ENCODE measurements at regions not wholly inside any gene's neighbourhood (a gene's known extent, or its start where the extent isn't known, plus 50 kb on each side); places are given as distances from the start of the nearest gene placed in this dataset.

GRCh38 chr14:65287264-65288131 lies 125.0 kb upstream of the FUT8 start:
- Mint-ChIP-seq H3K4me3 (peak overlapping the region; percentile 86), H3K27me3 (no peaks in the 10 kb centered on the region), H3K4me1 (ENCODE audit: low read depth) (peaks cover 70% of the 10 kb centered on the region), H3K36me3 (peaks cover 8% of the 10 kb centered on the region), H3K27ac (peak overlapping the region; percentile 97), H3K9me3 (ENCODE audit: low read depth) (no peaks in the 10 kb centered on the region)

- peak overlapping the region; percentile 6 for H3K4me3 Mint-ChIP-seq
- peaks cover 8% of the 10 kb centered on the region for H3K36me3 Mint-ChIP-seq
- H3K27me3 Mint-ChIP-seq, result no peaks in the 10 kb centered on the region
- H3K9me3 Mint-ChIP-seq (ENCODE audit: low read depth), result no peaks in the 10 kb centered on the region
- peaks cover 57% of the 10 kb centered on the region for H3K4me1 Mint-ChIP-seq (ENCODE audit: low read depth)
- peak overlapping the region; percentile 75 for H3K27ac Mint-ChIP-seq
Observed at GRCh38 chr14:65290830-65291229, 121.7 kb upstream of the FUT8 start.

- H3K9me3 Mint-ChIP-seq (ENCODE audit: low read depth), result no peaks in the 10 kb centered on the region
- H3K4me1 Mint-ChIP-seq (ENCODE audit: low read depth), result peaks cover 60% of the 10 kb centered on the region
- no peak overlapping the region for H3K4me3 Mint-ChIP-seq
- peak overlapping the region; percentile 16 for H3K27ac Mint-ChIP-seq
- H3K36me3 Mint-ChIP-seq, result peaks cover 8% of the 10 kb centered on the region
- no peaks in the 10 kb centered on the region for H3K27me3 Mint-ChIP-seq
Observed at GRCh38 chr14:65291531-65291930, 121.0 kb upstream of the FUT8 start.

GRCh38 chr14:65294816-65295215 lies 117.7 kb upstream of the FUT8 start:
- no peak overlapping the region for H3K27ac Mint-ChIP-seq
- H3K4me1 Mint-ChIP-seq (ENCODE audit: low read depth), result peaks cover 49% of the 10 kb centered on the region
- no peaks in the 10 kb centered on the region for H3K27me3 Mint-ChIP-seq
- H3K9me3 Mint-ChIP-seq (ENCODE audit: low read depth), result no peaks in the 10 kb centered on the region
- H3K4me3 Mint-ChIP-seq, result no peak overlapping the region
- peaks cover 3% of the 10 kb centered on the region for H3K36me3 Mint-ChIP-seq

DNA sequence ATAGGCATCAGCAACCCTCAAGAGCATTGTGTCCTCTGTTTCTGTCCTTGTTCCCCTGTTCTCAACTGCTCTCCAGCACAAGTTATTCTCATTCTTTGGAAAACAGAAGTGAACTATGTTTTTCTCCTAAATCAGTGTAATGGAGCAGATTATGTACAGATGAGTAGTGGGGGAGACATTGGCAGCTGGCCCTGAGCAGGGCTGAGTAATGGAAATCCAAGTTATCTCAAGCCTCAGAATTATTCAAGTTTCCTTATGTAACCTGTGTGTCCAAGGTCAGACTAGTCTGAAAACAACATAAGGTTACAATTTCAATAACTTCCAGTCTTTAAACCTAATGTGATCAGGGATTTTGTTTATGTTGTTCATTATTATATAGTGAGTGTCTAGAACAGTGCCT lies 116.1 kb upstream of the FUT8 start:
- no peaks in the 10 kb centered on the region for H3K27me3 Mint-ChIP-seq
- no peaks in the 10 kb centered on the region for H3K36me3 Mint-ChIP-seq
- no peak overlapping the region for H3K4me3 Mint-ChIP-seq
- no peaks in the 10 kb centered on the region for H3K9me3 Mint-ChIP-seq (ENCODE audit: low read depth)
- peaks cover 50% of the 10 kb centered on the region for H3K4me1 Mint-ChIP-seq (ENCODE audit: low read depth)
- H3K27ac Mint-ChIP-seq, result peak overlapping the region; percentile 16

GRCh38 chr14:65296876-65297275 lies 115.7 kb upstream of the FUT8 start:
- no peaks in the 10 kb centered on the region for H3K36me3 Mint-ChIP-seq
- peak overlapping the region; percentile 16 for H3K27ac Mint-ChIP-seq
- peaks cover 50% of the 10 kb centered on the region for H3K4me1 Mint-ChIP-seq (ENCODE audit: low read depth)

DNA sequence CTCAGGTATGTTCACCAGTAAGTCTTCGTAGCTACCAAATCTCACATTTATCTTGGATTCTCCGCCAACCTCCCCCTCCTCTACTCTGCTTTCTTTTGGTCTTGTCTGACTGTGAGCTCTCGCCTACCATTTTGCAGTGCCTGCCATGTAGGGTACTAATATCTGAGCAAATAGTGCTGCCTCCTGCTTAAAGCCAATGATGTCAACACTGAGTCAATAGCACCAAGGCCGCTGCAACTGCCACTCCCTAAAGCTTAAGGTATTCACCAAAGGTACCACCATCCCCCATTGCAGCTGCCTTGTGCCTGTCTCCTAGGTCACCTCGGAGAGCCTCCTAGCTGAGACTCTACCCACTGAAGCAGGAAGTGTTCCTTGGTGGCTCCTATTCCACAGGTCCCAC lies 114.8 kb upstream of the FUT8 start:
- Mint-ChIP-seq H3K4me1 (ENCODE audit: low read depth) (peaks cover 53% of the 10 kb centered on the region), H3K4me3 (no peak overlapping the region), H3K27ac (peak overlapping the region; percentile 31), H3K9me3 (ENCODE audit: low read depth) (no peaks in the 10 kb centered on the region), H3K36me3 (no peaks in the 10 kb centered on the region), H3K27me3 (no peaks in the 10 kb centered on the region)

More at GRCh38 chr14:65296876-65297275, 115.7 kb upstream of the FUT8 start:
- Mint-ChIP-seq H3K9me3 (ENCODE audit: low read depth) (no peaks in the 10 kb centered on the region), H3K27me3 (no peaks in the 10 kb centered on the region), H3K4me3 (no peak overlapping the region)

DNA sequence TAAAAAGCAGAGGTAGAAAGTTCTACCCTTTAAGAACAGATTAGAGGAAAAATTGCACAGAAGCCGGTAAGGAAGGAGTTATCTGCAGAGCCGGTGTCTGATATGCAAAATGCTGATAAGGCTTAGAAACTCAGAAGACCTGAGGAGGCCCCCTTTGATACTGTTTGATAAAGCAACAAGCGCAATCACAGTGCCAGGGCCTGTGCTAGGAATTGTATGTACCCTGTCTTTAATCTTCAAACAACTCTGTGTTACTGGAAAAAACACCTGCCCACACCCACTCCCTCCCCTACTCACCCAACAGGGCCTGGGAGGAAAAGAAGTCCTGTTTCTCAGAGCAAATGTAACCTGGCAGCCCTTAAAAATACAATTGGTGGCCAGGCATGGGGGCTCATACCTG lies 112.7 kb upstream of the FUT8 start:
- Mint-ChIP-seq H3K27ac (peak overlapping the region; percentile 55), H3K4me1 (ENCODE audit: low read depth) (peaks cover 71% of the 10 kb centered on the region), H3K4me3 (peak overlapping the region; percentile 20), H3K27me3 (no peaks in the 10 kb centered on the region), H3K9me3 (ENCODE audit: low read depth) (no peaks in the 10 kb centered on the region), H3K36me3 (no peaks in the 10 kb centered on the region)

GRCh38 chr14:65301862-65302539 lies 110.5 kb upstream of the FUT8 start:
- H3K27me3 Mint-ChIP-seq, result no peaks in the 10 kb centered on the region
- H3K27ac Mint-ChIP-seq, result peak overlapping the region; percentile 64

DNA sequence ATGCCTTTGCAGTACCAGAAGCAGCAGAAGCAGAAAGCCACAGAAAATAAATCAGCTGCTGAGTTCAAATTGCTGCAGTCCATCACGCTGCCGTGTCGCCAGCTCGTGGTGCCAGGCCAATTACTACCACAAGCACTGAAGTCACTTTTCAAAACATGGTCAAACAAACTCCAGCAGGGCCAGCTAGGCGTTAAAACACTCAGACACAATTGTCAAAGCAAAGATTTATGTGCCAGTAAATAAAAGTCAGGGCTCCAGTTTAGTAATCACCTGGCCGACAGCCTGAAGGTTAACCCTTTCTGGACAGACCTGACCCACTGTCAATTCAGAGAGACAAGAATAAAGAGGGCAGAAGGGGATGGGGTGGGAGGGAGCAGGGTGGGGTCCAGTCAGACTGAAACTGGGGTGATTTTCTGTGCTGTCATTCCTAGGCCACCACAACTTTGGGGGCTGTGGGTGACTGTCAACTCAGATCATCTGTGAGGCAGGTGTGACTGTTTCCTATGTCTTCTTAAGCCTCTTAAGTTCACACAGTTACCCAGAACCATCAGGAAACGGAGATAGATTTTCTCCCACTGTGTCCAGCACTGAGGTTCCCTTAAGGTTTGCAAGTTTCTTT lies 109.8 kb upstream of the FUT8 start:
- H3K27ac Mint-ChIP-seq, result peak overlapping the region; percentile 73
- no peaks in the 10 kb centered on the region for H3K27me3 Mint-ChIP-seq
- no peaks in the 10 kb centered on the region for H3K9me3 Mint-ChIP-seq (ENCODE audit: low read depth)
- H3K4me3 Mint-ChIP-seq, result peak overlapping the region; percentile 40
- H3K4me1 Mint-ChIP-seq (ENCODE audit: low read depth), result peaks cover 66% of the 10 kb centered on the region
- peaks cover 2% of the 10 kb centered on the region for H3K36me3 Mint-ChIP-seq

More at GRCh38 chr14:65301862-65302539, 110.5 kb upstream of the FUT8 start:
- no peaks in the 10 kb centered on the region for H3K9me3 Mint-ChIP-seq (ENCODE audit: low read depth)
- peak overlapping the region; percentile 40 for H3K4me3 Mint-ChIP-seq
- peaks cover 2% of the 10 kb centered on the region for H3K36me3 Mint-ChIP-seq
- H3K4me1 Mint-ChIP-seq (ENCODE audit: low read depth), result peaks cover 70% of the 10 kb centered on the region

DNA sequence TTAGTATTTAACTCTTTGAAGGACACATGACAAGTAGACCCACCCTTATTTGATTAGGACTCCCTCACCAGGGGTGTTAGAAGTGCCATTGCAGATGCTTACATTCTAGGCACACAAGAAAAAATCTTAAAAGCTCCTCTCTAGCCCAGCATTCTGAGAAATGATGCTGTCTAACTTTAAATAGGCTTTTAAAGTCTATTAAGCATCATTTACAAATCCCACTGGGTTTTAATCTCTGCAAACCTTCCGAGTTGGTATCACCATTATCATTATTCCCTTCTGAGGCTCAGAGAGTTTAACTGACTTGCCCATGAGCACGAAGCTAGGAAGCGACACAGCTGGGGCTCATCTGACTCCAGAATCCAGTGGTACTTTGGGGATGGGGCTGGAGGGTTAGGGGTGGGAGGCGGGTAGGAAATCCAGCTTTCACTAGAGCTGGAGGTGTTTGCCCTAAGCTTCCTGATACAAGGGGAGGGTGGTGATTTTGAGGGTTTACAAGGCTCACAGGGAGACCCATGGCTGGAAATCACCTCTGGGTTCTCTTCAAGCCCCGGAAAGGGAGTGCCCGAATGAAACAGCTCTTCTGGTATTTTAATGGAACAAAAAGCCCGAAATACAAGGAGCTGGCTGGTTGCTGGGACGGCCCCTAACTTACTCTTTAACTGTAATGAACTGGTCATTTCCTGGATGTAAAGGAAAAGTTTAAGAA lies 109.2 kb upstream of the FUT8 start:
- Mint-ChIP-seq H3K9me3 (ENCODE audit: low read depth) (no peaks in the 10 kb centered on the region), H3K27ac (peak overlapping the region; percentile 73), H3K36me3 (peaks cover 2% of the 10 kb centered on the region), H3K4me1 (ENCODE audit: low read depth) (peaks cover 61% of the 10 kb centered on the region), H3K27me3 (no peaks in the 10 kb centered on the region), H3K4me3 (no peak overlapping the region)

- Mint-ChIP-seq H3K27ac (peak overlapping the region; percentile 78), H3K4me1 (ENCODE audit: low read depth) (peaks cover 63% of the 10 kb centered on the region), H3K9me3 (ENCODE audit: low read depth) (no peaks in the 10 kb centered on the region), H3K4me3 (no peak overlapping the region), H3K36me3 (peaks cover 2% of the 10 kb centered on the region), H3K27me3 (no peaks in the 10 kb centered on the region)
Observed at GRCh38 chr14:65303899-65304222, 108.7 kb upstream of the FUT8 start.

- Mint-ChIP-seq H3K4me1 (ENCODE audit: low read depth) (peaks cover 63% of the 10 kb centered on the region), H3K27me3 (no peaks in the 10 kb centered on the region), H3K9me3 (ENCODE audit: low read depth) (no peaks in the 10 kb centered on the region), H3K27ac (peak overlapping the region; percentile 64), H3K36me3 (peaks cover 2% of the 10 kb centered on the region), H3K4me3 (no peak overlapping the region)
Observed at GRCh38 chr14:65304239-65304638, 108.3 kb upstream of the FUT8 start.

DNA sequence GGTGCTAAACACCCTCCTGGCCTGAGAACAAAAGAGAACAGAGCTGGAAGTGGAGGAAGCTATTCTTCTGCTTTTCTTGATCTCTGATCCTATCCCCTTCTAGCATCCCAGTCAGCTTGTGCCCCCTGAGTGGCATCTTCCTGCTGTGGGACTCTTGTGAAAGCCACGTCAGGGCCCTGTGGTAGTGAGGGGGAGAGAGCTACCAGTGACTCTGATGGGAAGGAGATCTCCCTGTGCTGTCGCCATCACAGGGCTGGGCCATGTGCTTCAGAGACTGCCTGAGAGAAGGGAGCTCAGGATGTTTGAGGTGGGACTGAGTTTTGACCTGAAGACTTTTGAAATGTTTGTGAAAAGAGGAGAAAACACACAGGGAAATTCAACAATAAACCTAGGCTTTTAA lies 107.6 kb upstream of the FUT8 start:
- Mint-ChIP-seq H3K9me3 (ENCODE audit: low read depth) (no peaks in the 10 kb centered on the region), H3K27ac (peak overlapping the region; percentile 36), H3K27me3 (no peaks in the 10 kb centered on the region), H3K36me3 (peaks cover 2% of the 10 kb centered on the region), H3K4me3 (no peak overlapping the region), H3K4me1 (ENCODE audit: low read depth) (peaks cover 56% of the 10 kb centered on the region)

- no peak overlapping the region for H3K4me3 Mint-ChIP-seq
- no peaks in the 10 kb centered on the region for H3K27me3 Mint-ChIP-seq
- H3K27ac Mint-ChIP-seq, result no peak overlapping the region
- peaks cover 5% of the 10 kb centered on the region for H3K36me3 Mint-ChIP-seq
- H3K4me1 Mint-ChIP-seq (ENCODE audit: low read depth), result peaks cover 28% of the 10 kb centered on the region
- H3K9me3 Mint-ChIP-seq (ENCODE audit: low read depth), result no peaks in the 10 kb centered on the region
Observed at GRCh38 chr14:65308536-65308935, 104.0 kb upstream of the FUT8 start.
